ENCODE measurements at regions not wholly inside any gene's neighbourhood (a gene's known extent, or its start where the extent isn't known, plus 50 kb on each side); places are given as distances from the start of the nearest gene placed in this dataset.

GRCh38 chr9:107699231-107699630, 209.7 kb upstream of the KLF4 start:
- no peaks in the 10 kb centered on the region for H3K27me3 ChIP-seq (ENCODE audit: insufficient read depth, low read depth)
- H3K4me1 ChIP-seq (ENCODE audit: low read depth, poor library complexity, severe bottlenecking): no peaks in the 10 kb centered on the region
- TF ChIP-seq CTCF (conservative IDR thresholded peaks at IDR 0.05; ENCODE audit: low read depth, low read length): no peak
- no peak overlapping the region for H3K9ac ChIP-seq
- no peaks in the 10 kb centered on the region for H4K20me1 ChIP-seq (ENCODE audit: insufficient read depth)
- H2AFZ ChIP-seq (ENCODE audit: low read depth): no peak overlapping the region
- H3K4me3 ChIP-seq (IDR thresholded peaks at IDR 0.05; ENCODE audit: insufficient read depth, low read depth, low read length): no peak overlapping the region
- H3K27ac ChIP-seq: no peak overlapping the region
- no peaks in the 10 kb centered on the region for H3K79me2 ChIP-seq (ENCODE audit: insufficient read depth, low read depth)
- no peak overlapping the region for H3K4me2 ChIP-seq
- no peaks in the 10 kb centered on the region for H3K36me3 ChIP-seq (ENCODE audit: insufficient read depth)

GRCh38 chr9:107698779-107699178, 209.2 kb upstream of the KLF4 start:
- no peaks in the 10 kb centered on the region for H3K36me3 ChIP-seq (ENCODE audit: insufficient read depth)
- H3K79me2 ChIP-seq (ENCODE audit: insufficient read depth, low read depth): no peaks in the 10 kb centered on the region
- no peak overlapping the region for H3K9ac ChIP-seq
- no peak overlapping the region for H3K4me3 ChIP-seq (IDR thresholded peaks at IDR 0.05; ENCODE audit: insufficient read depth, low read depth, low read length)
- H3K27ac ChIP-seq: no peak overlapping the region
- H4K20me1 ChIP-seq (ENCODE audit: insufficient read depth): no peaks in the 10 kb centered on the region
- H3K4me2 ChIP-seq: no peak overlapping the region
- no peaks in the 10 kb centered on the region for H3K4me1 ChIP-seq (ENCODE audit: low read depth, poor library complexity, severe bottlenecking)
- no peaks in the 10 kb centered on the region for H3K27me3 ChIP-seq (ENCODE audit: insufficient read depth, low read depth)
- no peak for TF ChIP-seq CTCF (conservative IDR thresholded peaks at IDR 0.05; ENCODE audit: low read depth, low read length)
- no peak overlapping the region for H2AFZ ChIP-seq (ENCODE audit: low read depth)

GRCh38 chr9:107696302-107696701, 206.7 kb upstream of the KLF4 start:
- Histone ChIP-seq H4K20me1 (ENCODE audit: insufficient read depth) (no peaks in the 10 kb centered on the region), H3K79me2 (ENCODE audit: insufficient read depth, low read depth) (no peaks in the 10 kb centered on the region), H3K36me3 (ENCODE audit: insufficient read depth) (no peaks in the 10 kb centered on the region), H2AFZ (ENCODE audit: low read depth) (no peak overlapping the region), H3K27ac (no peak overlapping the region), H3K4me2 (no peak overlapping the region), H3K9ac (no peak overlapping the region), H3K4me3 (IDR thresholded peaks at IDR 0.05; ENCODE audit: insufficient read depth, low read depth, low read length) (no peak overlapping the region), H3K27me3 (ENCODE audit: insufficient read depth, low read depth) (no peaks in the 10 kb centered on the region), H3K4me1 (ENCODE audit: low read depth, poor library complexity, severe bottlenecking) (no peaks in the 10 kb centered on the region)
- TF ChIP-seq CTCF (conservative IDR thresholded peaks at IDR 0.05; ENCODE audit: low read depth, low read length): no peak

- Histone ChIP-seq H3K4me3 (IDR thresholded peaks at IDR 0.05; ENCODE audit: insufficient read depth, low read depth, low read length) (no peak overlapping the region), H3K27me3 (ENCODE audit: insufficient read depth, low read depth) (no peaks in the 10 kb centered on the region), H3K36me3 (ENCODE audit: insufficient read depth) (no peaks in the 10 kb centered on the region), H3K79me2 (ENCODE audit: insufficient read depth, low read depth) (no peaks in the 10 kb centered on the region), H3K4me1 (ENCODE audit: low read depth, poor library complexity, severe bottlenecking) (no peaks in the 10 kb centered on the region), H3K9ac (no peak overlapping the region), H3K4me2 (no peak overlapping the region), H4K20me1 (ENCODE audit: insufficient read depth) (no peaks in the 10 kb centered on the region), H2AFZ (ENCODE audit: low read depth) (no peak overlapping the region), H3K27ac (no peak overlapping the region)
- TF ChIP-seq CTCF (conservative IDR thresholded peaks at IDR 0.05; ENCODE audit: low read depth, low read length): no peak
These were observed 204.8 kb upstream of the KLF4 start for GRCh38 chr9:107694390-107694789.

Data from KMS-11 (cell line).